ENCODE measurements at regions not wholly inside any gene's neighbourhood (a gene's known extent, or its start where the extent isn't known, plus 50 kb on each side); places are given as distances from the start of the nearest gene placed in this dataset.

- TF ChIP-seq CTCF (IDR thresholded peaks at IDR 0.05 in 2 of 3, conservative IDR thresholded peaks at IDR 0.05 in 1 of 3; ENCODE audit: insufficient read depth in 2 of 3, low read depth in 1 of 3, low read length in 3 of 3) = no peak
- TF ChIP-seq MCM3 (IDR thresholded peaks at IDR 0.05) = no peak
- no peak for TF ChIP-seq BRD9 (IDR thresholded peaks at IDR 0.05; ENCODE audit: low read depth, partially characterized antibody)
- TF ChIP-seq FOXK2 (conservative IDR thresholded peaks at IDR 0.05 in 1 of 2, IDR thresholded peaks at IDR 0.05 in 1 of 2; ENCODE audit: low read depth in 2 of 2) = no peak
- no peak for TF ChIP-seq POLR2A (conservative IDR thresholded peaks at IDR 0.05)
Observed at GRCh38 chr2:118622913-118623312, 224.5 kb downstream of the EN1 start.

Data from K562 (cell line).